HG03139 (cell line): ENCODE measurements at regions not wholly inside any gene's neighbourhood (a gene's known extent, or its start where the extent isn't known, plus 50 kb on each side); places are given as distances from the start of the nearest gene placed in this dataset.

ENCODE experiments used
- ATAC-seq: cut with Tn5 transposase; IDR thresholded peaks from one replicate; pipeline ENCODE4 v1.9.1; 2021; ENCODE audit not compliant: unreplicated experiment

GRCh38 chr19:28520998-28521568 lies 691.9 kb downstream of the UQCRFS1 start:
- ATAC-seq: no peak

- ATAC-seq: no peak
Measured at GRCh38 chr19:28519952-28520861, 692.7 kb downstream of the UQCRFS1 start.

GRCh38 chr19:28519218-28519779 lies 693.7 kb downstream of the UQCRFS1 start:
- ATAC-seq: no peak

DNA sequence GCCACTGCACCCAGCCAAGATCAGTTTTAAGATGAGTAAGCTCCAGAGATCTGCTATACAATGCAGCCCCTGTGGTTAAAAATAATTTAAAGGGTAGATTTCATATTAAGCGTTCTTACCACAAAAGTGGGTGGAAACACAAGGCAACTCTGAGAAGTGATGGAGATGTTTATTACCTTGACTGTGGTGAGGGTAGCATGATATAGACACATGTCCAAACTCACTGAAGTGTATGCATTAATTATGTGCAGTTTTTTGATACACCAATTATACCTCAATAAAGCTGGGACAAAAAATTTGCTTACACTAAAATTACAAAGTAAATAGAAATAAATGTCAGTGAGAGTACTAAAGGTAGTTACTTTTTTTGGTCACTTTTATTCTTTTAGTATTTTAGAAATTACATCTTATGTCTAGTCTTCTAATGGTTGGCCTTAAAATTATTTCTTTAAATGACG lies 696.5 kb downstream of the UQCRFS1 start:
- no peak for ATAC-seq

DNA sequence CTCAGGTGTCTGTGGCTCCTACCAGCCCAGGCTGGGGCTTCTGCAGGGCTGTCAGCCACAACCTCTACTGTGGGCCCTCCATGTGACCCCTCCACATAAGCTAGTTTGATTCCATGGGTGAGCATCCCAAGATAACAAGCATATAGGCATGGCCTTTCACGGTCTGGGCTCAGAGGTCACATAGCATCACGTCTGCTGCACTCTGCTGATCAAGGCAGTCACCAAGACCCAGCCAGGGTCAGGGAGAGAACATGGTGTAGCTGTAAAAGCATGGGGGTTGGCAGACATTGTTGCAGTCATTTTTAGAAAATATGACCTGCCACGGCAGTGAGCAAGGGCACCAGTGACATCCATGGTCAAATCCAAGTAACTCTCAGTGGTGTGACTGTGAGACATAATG lies 698.8 kb downstream of the UQCRFS1 start:
- no peak for ATAC-seq

DNA sequence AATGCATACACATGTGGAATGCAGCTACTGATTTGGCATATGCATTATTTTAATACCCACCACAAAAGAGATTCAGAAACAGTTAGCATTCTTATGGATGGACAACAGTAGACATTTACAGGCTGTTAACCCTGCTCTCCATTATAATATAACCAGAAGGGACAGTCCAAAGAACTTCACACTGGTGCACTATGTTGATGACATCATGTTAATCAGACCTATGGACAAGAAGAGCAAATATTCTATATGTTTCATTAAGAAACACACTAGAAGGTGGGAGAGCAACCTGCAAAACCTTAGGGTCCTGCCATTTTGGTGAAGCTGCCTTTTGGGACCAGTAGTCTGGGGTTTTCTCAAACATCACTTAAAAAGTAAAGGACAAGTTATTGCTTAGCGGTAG lies 701.3 kb downstream of the UQCRFS1 start:
- ATAC-seq: no peak

DNA sequence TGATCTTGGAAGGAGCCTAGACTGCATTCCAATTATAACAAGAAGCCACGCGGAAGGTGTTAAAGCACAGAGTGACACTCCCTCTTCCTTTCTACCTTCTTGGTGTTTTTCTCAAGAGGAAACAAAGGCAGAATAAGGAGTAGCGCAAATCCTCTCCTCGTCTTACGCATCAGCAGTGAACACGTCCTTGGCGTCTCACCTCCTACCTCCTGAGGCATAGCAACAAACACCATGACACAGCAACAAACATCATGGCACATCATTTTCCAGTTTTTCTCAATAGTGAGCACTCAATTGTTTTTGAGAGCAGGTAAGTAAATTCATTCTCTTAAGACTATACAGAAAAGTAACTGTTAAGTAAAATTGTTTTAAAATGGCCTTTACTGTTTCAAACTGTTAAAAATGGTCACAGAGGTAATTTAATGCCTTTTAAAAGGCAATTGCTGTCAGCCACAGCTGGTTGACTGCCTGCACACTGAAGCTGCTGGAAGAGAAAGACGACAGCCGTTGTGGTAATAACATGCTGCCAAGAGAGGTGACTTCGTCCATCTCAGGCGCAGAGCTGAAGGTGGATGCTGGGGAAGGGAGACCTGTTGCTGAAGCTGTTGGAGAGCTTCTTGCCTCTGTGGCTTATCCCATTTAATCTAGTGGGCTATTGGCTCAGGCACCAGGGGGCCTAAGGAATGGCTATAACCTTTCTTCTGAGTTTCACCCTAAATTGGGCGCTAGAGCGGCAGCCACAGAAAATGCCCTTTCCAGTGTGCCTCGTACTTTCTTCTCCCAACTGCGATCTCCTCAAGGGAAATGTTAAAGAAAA lies 703.7 kb downstream of the UQCRFS1 start:
- ATAC-seq: no peak

- no peak for ATAC-seq
Measured at GRCh38 chr19:28508666-28509065, 704.3 kb downstream of the UQCRFS1 start.

- ATAC-seq: no peak
Measured at GRCh38 chr19:28505933-28506332, 707.0 kb downstream of the UQCRFS1 start.

GRCh38 chr19:28505134-28505533 lies 707.8 kb downstream of the UQCRFS1 start:
- ATAC-seq: no peak

DNA sequence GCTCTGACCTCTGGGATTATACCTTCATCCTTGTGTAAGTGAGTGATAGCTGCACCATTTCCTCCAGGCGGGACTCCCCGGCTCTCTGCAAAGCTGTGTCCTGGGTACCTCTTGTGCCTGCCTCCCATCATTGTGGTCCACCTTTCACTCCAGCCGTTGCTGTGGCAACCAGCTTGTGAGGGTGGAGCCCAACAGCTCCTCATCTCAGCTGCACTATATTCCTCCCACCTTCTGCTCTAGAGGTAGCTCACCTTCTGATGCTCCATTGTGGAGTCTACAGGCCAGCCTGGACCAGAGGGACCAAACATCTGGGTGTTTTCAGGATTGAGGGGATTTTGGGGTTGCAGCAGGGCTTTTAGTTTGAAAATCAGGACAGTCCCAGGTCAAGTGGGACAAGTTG lies 708.2 kb downstream of the UQCRFS1 start:
- ATAC-seq: no peak

DNA sequence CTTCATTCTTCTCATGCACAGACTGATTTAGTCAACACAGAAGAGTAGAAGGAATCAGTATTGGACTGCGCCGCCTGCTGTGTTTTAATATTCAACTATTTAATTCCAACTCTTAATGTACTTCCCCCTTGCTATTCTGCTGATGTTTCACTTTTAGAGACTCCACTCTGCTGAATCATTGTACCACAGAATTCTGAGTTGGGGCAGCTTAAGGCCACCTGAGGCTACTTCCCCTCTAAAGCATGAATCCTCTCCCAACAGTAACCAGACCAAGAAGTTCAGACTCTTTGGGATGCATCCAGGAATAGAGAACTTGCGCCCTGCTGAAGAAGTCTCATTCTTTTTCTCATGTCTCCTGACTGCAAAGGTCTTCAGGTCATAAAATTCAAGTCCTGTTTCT lies 708.8 kb downstream of the UQCRFS1 start:
- ATAC-seq: no peak

DNA sequence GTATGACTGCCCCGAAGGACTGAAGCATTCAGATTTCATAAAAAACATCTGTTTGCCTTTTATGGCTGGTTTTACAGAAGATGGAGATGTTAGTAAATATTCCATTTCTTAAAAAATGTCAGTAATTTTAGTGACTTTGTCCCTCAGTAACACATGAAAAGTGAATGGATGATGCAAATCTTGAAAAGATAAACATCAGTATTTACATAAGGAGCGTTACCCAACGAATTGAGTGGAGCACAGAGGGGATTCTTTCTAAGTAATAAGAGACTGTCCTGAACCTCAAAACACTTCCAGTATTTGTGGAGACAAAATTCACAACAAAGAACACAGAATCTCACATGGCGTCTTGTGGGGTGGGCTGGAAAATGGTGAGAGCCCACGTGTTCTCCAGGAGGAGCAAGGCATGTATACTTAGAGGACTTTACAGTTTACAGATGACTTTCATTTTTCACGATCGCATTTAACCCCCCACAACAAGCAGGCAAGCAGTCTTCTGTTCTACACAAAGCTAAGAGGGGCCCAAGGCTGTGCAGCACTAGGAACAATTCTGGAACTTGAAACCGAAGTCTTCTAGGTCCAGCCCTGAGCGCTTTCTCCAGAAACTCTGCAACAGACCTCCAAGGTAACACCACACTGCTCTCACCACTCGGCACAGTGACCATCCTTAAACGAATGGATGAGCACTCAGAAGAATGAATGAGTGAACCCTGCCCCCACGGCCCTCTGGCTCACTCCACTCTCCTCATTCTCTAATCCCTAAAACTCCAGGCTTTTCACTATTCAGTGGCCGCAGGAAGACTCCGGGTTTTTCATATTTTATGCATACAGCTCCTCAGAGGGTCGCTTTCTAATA lies 709.8 kb downstream of the UQCRFS1 start:
- no peak for ATAC-seq

- ATAC-seq: no peak
Measured at GRCh38 chr19:28501976-28502375, 711.0 kb downstream of the UQCRFS1 start.

GRCh38 chr19:28500982-28501630 lies 711.8 kb downstream of the UQCRFS1 start:
- ATAC-seq: no peak

DNA sequence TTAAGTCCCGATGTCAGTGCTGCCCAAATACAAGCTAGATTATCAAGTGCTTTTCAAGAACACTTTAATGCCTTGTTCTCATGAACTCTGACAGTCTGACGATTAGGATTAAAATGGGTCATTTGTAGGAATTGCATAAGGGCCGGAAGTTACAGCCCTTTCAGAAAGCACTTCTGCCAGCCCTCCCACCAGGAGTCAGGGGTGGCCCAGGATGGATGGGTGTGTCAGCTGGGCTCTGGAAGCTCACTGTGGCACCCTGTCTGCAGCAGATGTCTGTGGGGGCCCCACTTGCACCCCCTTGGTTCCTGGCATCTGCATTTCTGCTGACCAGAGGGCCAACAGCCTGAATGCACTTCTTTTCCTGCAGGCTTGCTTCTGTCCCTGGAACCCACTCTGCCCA lies 712.7 kb downstream of the UQCRFS1 start:
- no peak for ATAC-seq

DNA sequence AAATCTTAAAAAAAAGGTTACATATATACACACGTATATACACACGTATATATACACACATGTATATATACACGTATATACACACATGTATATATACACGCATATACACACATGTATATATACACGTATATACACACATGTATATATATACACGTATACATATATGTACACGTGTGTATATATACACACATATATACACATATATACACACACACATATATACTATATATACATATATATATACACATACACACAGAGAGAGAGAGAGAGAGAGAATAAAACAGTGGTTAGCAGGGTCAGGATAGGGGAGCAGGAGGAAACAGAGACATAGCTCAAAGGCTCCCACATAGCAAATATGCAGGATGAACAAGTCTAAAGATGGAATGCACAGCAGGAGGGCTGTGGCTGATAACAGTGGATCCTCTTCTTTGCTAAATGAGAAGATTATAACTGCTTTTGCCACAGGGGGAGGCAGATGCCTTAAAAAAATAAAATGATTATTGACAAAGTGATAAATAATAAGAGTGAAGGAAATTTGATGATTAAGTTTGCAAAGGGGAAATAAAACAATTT lies 714.5 kb downstream of the UQCRFS1 start:
- ATAC-seq: no peak

DNA sequence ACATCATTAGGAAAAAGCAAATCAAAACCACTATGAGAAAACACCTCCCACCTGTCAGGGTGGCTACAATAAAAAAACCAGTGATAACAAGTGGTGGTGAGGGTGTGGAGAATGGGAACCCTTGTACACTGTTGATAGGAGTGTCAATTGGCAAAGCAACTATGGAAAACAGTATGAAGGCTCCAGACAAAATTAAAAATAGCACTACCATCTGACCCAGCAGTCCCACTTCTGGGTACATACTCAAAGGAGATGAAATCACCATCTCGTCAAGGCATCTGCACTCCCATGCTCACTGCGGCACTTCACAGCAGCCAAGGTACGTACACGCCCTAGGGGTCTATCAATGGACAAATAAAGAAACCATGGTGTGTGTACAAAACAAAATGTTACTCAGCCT lies 715.1 kb downstream of the UQCRFS1 start:
- ATAC-seq: no peak

DNA sequence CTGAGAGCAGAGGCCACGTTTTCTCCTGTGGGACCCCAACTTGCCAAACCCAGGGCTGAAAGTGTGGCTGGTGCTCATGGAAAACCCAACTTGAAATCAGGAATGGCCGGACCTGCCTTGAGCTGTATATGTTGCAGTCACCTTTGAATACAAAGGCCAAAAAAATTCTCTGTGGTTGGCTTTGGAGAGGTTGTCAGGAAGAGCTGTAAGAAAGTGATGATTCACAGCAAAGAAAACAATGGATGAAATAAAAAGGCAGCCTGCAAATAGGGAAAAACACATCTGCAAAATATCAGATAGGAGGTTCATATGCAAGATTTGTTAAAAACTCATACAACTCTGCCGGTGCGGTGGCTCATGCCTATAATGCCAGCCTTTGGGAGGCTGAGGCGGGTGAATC lies 715.8 kb downstream of the UQCRFS1 start:
- no peak for ATAC-seq

DNA sequence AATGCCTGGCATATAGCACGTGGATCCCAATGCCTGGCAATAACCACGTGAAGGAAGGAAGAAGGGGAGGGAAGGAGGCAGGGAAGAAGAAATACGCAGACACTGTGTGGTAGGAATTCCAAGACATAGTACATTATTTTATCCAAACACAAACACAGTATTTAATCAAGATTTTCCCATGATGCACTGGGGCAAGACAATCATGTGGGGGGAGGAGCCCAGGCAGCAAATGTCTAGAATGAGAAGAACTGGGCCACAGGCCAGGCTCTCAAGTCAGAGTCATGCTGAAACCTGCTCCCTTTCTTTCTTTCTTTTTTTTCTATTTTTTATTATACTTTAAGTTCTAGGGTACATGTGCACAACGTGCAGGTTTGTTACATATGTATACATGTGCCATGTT lies 717.9 kb downstream of the UQCRFS1 start:
- ATAC-seq: no peak
